NB4 (cell line): ENCODE measurements at regions not wholly inside any gene's neighbourhood (a gene's known extent, or its start where the extent isn't known, plus 50 kb on each side); places are given as distances from the start of the nearest gene placed in this dataset.

Source experiments
- DNase-seq: peaks from one replicate; pipeline ENCODE4 v3.0.0; 2010; ENCODE audit warnings: low read depth
- H3K4me3 ChIP-seq: one replicate; pipeline ENCODE4 v1.5.1; 2011; ENCODE audit warnings: mild to moderate bottlenecking, low read depth, low read length, moderate library complexity
- MYC ChIP-seq: IDR thresholded peaks from 2 replicates; pipeline ENCODE4 v1.6.1; 2011; ENCODE audit warnings: low read depth, low read length
- POLR2A ChIP-seq: IDR thresholded peaks from 2 replicates; pipeline ENCODE4 v1.6.1; 2011; ENCODE audit warnings: mild to moderate bottlenecking; ENCODE audit not compliant: insufficient read length; ENCODE audit errors: extremely low read depth
- TF ChIP-seq, protein P1 (sequence below): IDR thresholded peaks from 2 replicates; pipeline ENCODE4 v1.6.1; 2011; ENCODE audit warnings: low read depth, low read length
- TF ChIP-seq, protein P2 (sequence below): IDR thresholded peaks from one replicate; pipeline ENCODE4 v1.5.1; 2012; ENCODE audit warnings: low read depth, low read length

DNA sequence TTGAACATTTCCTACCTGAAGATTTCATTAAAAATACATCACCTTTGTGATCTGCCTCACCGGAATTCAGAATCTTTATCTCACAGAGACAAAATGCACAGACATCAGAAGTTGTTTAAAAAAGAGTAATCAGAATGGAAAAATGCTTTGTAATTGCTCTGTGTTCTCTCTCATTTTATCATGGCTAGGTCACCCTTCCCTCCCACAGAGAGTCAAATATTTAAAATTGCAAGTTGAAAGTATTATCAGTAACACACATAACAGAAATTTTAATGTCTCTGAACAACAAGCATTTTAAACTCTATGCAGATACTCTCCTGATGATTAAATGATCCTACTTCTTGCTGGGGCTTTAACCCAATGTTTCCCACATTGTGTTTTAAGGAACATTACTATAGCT lies 362.0 kb downstream of the CBLL2 start:
- DNase-seq: no peak
- TF ChIP-seq, protein P1, sequence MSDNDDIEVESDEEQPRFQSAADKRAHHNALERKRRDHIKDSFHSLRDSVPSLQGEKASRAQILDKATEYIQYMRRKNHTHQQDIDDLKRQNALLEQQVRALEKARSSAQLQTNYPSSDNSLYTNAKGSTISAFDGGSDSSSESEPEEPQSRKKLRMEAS: no peak
- TF ChIP-seq MYC: no peak
- TF ChIP-seq, protein P2, sequence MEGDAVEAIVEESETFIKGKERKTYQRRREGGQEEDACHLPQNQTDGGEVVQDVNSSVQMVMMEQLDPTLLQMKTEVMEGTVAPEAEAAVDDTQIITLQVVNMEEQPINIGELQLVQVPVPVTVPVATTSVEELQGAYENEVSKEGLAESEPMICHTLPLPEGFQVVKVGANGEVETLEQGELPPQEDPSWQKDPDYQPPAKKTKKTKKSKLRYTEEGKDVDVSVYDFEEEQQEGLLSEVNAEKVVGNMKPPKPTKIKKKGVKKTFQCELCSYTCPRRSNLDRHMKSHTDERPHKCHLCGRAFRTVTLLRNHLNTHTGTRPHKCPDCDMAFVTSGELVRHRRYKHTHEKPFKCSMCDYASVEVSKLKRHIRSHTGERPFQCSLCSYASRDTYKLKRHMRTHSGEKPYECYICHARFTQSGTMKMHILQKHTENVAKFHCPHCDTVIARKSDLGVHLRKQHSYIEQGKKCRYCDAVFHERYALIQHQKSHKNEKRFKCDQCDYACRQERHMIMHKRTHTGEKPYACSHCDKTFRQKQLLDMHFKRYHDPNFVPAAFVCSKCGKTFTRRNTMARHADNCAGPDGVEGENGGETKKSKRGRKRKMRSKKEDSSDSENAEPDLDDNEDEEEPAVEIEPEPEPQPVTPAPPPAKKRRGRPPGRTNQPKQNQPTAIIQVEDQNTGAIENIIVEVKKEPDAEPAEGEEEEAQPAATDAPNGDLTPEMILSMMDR: no peak
- TF ChIP-seq POLR2A: no peak
- H3K4me3 ChIP-seq: no peak overlapping the region

DNA sequence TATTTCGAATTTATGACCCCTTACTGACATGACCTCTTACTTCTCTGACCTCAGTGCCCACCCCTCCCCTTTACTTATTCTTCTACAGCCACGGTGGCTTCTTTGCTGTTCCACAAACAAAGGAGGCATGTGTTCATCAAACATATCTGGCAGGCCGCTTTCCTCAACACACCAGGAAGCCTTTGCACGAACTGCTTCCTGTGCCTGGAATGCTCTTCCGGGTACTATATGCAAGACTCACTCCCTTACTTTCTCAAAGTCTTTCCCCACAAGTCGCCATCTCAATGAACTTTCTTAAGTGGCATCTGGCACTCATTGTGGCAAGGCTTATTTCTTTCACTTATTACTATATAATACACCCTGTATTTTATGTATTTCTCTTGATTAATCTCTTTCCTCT lies 351.5 kb upstream of the DDX53 start:
- no peak for TF ChIP-seq MYC
- TF ChIP-seq, protein P2: no peak
- TF ChIP-seq, protein P1: no peak
- no peak for TF ChIP-seq POLR2A
- no peak for DNase-seq

DNA sequence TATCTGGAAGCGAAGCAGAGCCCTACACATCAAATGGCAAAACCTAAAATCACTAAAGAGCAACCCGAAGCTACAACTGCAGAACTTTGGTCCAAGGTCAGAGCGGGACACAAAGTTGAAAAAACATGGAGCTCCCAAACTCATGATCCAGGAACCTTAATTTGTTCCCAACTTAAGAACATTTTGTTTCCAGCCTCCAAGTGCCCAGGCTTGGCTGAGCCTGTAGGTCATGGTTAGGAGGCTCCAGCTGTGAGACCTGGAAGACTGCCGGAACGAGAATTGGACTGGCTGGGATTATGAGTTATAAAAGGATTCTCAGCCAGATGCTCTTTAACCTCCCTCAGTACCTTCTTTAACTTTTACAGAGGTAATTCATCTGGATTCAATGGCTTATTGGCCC lies 349.1 kb upstream of the DDX53 start:
- TF ChIP-seq MYC: no peak
- TF ChIP-seq, protein P1: no peak
- TF ChIP-seq, protein P2: no peak
- TF ChIP-seq POLR2A: no peak
- DNase-seq: no peak
- H3K4me3 ChIP-seq: no peak overlapping the region

More for the DNA sequence above, 351.5 kb upstream of the DDX53 start:
- no peak overlapping the region for H3K4me3 ChIP-seq

DNA sequence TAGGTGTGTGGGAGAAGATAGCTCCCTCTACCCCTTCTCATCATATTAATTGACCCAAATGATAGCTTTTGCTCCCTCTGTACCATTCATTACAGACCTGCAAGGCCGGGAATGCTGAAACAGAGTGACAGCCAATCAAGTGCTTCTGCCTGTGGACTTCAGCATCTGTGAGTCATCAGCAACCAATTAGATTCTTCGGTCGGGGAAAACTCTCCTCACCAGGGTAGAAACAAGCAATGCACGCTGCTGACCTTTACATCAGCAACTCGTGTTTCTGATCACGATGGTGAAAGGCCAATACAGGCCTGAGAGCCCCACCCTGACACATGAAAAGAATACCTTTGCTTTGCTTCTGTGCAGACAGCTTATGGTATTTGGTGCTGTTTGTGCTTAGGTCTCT lies 347.2 kb upstream of the DDX53 start:
- DNase-seq: peak; percentile 1
- no peak overlapping the region for H3K4me3 ChIP-seq
- no peak for TF ChIP-seq POLR2A
- TF ChIP-seq, protein P2: no peak

DNA sequence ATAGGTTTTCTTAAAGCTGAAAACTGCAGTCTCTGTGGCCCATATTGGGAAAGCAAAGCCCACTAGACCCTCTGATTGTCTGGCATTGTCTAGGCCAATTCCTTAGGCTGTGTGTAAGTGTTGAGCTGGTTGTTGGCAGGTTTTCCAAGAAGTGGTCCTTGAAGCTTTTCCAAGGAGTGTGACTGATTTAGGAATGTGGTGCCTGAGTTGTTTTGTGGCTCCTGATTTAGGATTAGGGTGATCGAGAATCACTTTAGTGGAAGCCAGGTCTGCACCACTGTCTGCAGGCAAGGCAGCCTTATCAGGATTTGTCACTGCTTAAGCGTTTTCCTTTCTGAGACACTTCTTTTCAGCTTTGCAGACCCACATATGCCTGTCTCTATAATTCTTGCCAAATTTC lies 339.0 kb upstream of the DDX53 start:
- TF ChIP-seq, protein P2: no peak
- TF ChIP-seq POLR2A: no peak
- TF ChIP-seq MYC: no peak
- TF ChIP-seq, protein P1: no peak
- no peak overlapping the region for H3K4me3 ChIP-seq
- DNase-seq: no peak

DNA sequence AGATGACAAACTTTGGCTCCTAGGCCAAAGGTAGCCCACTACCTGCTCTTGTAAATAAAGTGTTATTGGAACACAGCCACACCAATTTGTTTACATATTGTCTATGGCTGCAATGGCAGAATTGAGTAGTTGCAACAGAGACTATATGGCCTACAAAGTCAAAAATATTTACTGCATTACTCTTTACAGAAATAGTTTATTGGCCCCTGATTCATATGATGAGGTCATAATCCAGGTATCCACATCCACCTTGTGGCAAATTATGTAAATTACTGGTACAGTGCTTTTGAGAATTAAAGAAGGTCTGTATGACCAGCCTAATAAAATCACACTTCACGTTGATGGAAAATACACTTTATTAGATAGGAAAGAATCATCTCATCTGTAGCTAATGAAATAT lies 337.0 kb upstream of the DDX53 start:
- H3K4me3 ChIP-seq: no peak overlapping the region
- TF ChIP-seq, protein P2: no peak
- TF ChIP-seq MYC: no peak
- DNase-seq: no peak
